Activated gamma-delta T cell treated with anti-CD3 and anti-CD28 coated beads, Interleukin-2, amount 50 U/mL, for 16 hours (primary cell): ENCODE measurements at regions not wholly inside any gene's neighbourhood (a gene's known extent, or its start where the extent isn't known, plus 50 kb on each side); places are given as distances from the start of the nearest gene placed in this dataset.

Experiments used
- DNase-seq: peaks from one replicate; pipeline ENCODE4 v3.0.0-alpha.2; 2020; ENCODE audit warnings: low read depth

DNA sequence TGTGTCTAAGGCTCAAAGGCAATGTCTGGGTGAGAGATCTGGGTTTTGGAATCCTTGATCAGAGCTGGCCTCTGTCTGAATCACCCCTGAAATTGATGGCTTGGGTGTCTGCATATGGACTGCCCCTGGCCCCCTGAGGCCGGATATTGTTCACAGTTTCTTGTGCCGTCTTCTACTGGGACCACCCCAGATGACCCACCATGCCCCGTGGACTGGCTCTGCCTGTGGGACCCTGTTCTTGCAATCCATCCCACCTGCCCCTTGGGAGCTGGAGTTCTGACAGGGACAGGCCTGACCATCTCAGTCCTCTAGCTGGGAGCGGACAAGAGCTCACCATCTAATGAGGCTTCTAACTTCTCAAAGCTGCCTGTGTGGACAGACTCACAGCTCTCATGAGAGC, 119.9 kb downstream of the FAM43A start:
- no peak for DNase-seq

DNA sequence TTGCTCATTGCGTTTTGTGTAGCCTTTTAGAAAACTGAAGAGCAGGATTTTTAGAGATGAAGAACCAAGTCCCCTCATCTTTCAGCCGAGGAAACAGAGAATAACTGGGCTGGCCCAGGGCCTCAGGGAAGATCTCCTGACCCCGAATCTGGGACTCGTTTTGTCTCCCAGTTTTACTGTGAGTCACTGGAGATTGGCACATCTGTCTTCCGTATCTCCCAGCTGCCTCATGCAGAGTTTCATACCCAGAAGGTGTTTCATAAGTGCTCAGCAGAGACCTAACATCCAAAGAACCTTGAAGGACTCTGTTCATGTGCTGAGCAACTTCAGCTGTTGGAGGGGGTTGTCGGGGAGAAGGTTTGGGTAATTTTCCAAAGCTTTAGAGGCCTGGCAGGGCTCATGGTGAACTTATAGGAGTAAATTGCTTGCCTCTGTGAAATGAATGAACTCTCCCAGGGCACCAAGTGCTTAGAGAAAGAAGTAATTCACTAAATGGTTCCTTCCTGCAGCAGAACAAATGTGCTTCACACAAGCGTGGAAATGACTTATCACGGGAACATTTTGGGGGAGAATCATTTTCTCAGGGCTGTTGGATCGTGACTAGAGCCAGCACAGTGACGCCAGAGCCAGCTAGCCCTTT, 121.4 kb downstream of the FAM43A start:
- no peak for DNase-seq

- DNase-seq = no peak
Observed at GRCh38 chr3:194808640-194809097, 123.0 kb downstream of the FAM43A start.

- no peak for DNase-seq
Observed at GRCh38 chr3:194809382-194809781, 123.7 kb downstream of the FAM43A start.

- DNase-seq = no peak
Observed at GRCh38 chr3:194810076-194810475, 124.4 kb downstream of the FAM43A start.

DNA sequence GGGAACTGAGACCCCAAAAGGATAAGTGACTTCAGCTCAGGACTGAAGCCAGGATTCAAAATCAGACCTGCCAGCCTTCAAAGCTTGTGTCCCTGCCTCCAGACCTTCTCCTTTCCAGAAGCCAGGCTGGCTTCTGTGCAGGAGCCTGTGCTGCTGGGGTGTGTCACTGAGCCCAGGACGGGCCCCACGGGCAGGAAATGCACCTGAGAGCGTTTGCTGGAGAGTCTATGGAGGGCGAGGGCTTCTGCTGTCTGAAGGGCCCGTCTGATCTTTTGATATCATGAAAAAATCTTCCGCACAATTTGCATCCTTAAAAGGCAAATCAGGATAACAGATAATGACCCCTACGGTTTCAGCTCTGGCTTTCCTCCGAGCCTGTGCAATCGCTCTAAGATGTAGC, 125.4 kb downstream of the FAM43A start:
- DNase-seq = no peak

DNA sequence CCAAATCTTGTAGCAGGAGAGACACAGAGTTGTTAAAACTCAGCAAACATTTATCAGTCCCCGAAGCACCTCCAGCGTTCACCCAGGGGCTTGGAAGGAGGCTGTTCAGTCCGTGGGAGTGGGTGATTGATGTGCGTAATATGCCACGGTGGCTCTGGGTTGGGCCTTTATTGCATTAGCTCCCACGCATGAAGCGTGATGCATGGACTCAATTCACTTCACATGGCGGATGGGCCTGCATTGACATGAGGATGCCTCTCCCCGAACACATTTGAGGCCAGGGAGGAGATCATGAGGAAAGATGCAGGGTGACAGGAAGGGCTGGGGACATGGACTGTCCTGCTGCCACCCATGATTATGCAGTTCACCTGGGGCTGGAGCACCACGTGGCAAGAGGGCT, 126.5 kb downstream of the FAM43A start:
- no peak for DNase-seq

GRCh38 chr3:194814878-194815357, 129.2 kb downstream of the FAM43A start:
- no peak for DNase-seq

DNA sequence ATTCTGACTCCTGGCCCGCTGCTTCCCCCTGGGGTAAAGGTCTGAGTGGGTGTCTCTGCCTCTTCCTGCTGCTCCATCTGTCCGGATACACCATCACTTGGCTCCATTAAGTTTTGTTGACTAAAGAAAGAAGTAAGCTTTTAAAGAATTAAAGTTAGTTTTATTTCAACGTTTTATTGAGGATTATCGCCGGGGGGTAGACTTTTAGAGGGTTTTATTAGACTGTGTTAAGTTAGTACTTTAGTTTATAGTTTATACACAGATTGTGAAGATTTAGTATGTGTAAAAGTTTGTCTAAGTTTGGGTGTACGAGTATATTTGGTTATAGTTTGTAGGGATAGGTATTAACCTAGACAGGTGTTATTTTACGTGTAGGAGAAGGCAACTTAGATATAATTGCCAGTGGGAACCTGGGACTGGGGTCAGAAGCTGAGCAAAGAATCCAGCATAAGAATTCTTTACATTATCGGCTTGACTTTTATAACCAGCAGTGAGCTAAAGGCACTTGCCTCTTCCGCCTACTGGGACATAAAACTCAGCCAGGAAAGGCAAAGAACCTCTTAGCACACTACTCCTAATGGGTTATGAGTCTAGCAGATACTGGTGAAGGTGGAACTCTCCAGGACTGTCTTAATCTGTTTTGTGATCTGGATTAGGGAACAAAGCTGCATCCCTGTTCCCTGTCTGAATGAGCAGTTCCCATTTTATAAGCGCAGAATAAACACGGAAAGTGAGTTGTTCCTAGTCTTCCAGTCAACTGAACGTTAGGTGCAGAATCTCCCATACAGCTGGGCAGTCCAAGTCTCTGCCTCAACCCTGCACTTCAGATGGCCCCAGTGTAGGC, 131.3 kb downstream of the FAM43A start:
- no peak for DNase-seq

- DNase-seq = no peak
Observed at GRCh38 chr3:194817592-194817930, 131.9 kb downstream of the FAM43A start.

GRCh38 chr3:194817936-194818335, 132.3 kb downstream of the FAM43A start:
- no peak for DNase-seq

DNA sequence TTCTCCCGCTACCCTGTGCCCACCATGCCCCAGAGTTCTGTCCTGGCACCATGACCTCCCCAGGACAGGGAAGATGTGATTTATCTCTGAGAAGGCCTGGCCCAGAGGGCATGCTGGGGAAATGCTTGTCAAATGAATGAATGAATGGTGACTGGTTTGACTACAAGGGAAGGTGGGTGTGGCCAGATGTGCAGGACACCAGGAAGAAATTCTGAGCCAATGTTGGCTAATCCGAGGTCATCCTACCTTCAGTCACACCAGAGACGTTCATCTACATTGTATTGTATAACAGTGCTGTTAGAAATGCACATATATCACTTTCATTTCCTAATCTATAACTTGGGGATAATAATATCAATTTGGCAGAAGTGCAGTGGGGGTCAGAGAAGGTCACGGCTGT, 138.4 kb downstream of the FAM43A start:
- DNase-seq = no peak

- DNase-seq = no peak
Observed at GRCh38 chr3:194824701-194825111, 139.0 kb downstream of the FAM43A start.

DNA sequence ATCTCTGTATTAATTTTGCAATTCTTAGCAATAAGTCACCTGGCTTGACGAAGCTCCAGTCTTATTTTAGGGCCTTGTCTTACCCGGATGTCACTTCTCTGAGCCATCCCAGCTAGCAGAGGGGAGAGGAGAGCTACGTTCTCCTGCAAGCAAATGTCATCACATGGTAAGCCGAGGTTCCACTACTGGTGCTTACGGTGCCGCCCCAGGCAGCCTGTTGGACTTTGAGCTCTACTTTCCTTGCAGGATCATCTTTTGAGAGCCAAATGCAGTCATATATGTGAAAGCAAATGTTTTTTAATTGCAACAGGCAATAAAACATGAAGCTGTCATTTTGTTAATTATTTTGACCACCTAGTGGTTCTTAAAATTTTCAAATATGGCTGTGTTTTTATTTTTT, 140.9 kb downstream of the FAM43A start:
- no peak for DNase-seq

- DNase-seq = no peak
Observed at GRCh38 chr3:194827486-194827885, 141.8 kb downstream of the FAM43A start.

GRCh38 chr3:194828116-194828515, 142.4 kb downstream of the FAM43A start:
- no peak for DNase-seq

GRCh38 chr3:194828926-194829325, 143.2 kb downstream of the FAM43A start:
- DNase-seq = no peak

- no peak for DNase-seq
Observed at GRCh38 chr3:194830401-194830800, 144.7 kb downstream of the FAM43A start.

- DNase-seq = no peak
Observed at GRCh38 chr3:194830978-194831377, 145.3 kb downstream of the FAM43A start.

- no peak for DNase-seq
Observed at GRCh38 chr3:194832346-194833104, 146.8 kb downstream of the FAM43A start.

GRCh38 chr3:194833114-194833910, 147.6 kb downstream of the FAM43A start:
- no peak for DNase-seq

DNA sequence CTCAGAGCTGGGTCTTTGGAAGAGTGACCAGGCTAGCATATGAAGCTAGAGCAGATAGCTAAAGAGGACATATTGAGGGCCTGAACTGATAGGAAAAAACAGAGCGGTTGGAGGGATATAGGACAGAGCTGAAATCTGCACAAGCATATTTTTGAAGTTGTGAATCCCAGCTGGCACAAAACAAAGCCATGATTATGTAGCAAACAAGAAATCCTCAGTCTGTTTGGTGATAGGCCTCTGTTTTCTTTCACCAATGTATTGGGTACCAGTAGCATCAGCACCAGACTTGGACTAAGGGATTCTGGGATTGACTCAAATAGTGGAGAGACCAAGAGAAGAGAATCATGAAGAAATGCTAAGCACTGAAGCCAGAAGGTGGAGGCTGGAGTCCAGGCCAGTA, 151.0 kb downstream of the FAM43A start:
- no peak for DNase-seq
